ENCODE measurements at regions not wholly inside any gene's neighbourhood (a gene's known extent, or its start where the extent isn't known, plus 50 kb on each side); places are given as distances from the start of the nearest gene placed in this dataset.

DNA sequence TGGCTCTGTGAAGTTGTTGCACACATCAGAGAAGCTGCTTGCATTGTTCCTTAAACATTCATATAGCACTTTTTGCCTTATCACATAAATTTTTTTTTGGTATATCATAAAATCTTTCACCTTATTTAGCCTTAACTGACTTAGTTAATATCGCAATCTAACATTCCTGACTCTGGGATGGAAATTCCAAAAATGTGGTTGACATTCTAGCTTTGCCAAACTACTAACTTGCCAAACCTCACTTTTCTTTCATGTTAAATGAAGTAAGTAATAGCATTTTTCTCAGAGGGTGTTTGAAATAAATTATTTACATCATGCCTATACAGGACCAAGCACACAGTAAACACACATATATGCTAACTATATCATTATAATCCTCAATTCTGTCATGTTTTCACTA lies 736.9 kb upstream of the PCDH9 start:
- no peak for TF ChIP-seq EZH2 (IDR thresholded peaks at IDR 0.05)
- TF ChIP-seq, protein P1, sequence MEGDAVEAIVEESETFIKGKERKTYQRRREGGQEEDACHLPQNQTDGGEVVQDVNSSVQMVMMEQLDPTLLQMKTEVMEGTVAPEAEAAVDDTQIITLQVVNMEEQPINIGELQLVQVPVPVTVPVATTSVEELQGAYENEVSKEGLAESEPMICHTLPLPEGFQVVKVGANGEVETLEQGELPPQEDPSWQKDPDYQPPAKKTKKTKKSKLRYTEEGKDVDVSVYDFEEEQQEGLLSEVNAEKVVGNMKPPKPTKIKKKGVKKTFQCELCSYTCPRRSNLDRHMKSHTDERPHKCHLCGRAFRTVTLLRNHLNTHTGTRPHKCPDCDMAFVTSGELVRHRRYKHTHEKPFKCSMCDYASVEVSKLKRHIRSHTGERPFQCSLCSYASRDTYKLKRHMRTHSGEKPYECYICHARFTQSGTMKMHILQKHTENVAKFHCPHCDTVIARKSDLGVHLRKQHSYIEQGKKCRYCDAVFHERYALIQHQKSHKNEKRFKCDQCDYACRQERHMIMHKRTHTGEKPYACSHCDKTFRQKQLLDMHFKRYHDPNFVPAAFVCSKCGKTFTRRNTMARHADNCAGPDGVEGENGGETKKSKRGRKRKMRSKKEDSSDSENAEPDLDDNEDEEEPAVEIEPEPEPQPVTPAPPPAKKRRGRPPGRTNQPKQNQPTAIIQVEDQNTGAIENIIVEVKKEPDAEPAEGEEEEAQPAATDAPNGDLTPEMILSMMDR (IDR thresholded peaks at IDR 0.05): no peak
- TF ChIP-seq EZH2phosphoT487 (IDR thresholded peaks at IDR 0.05): no peak

All from neural progenitor cell (in vitro differentiated cells).